Keratinocyte (primary cell): ENCODE measurements at regions not wholly inside any gene's neighbourhood (a gene's known extent, or its start where the extent isn't known, plus 50 kb on each side); places are given as distances from the start of the nearest gene placed in this dataset.
A peak's percentile ranks its signal among the peaks of the same experiment; 100 is the strongest.

ENCODE experiments used
- DNase-seq: peaks from one replicate; pipeline ENCODE4 v3.0.0-alpha.2; 2011; ENCODE audit warnings: low read depth, missing footprints, low spot score
- FAIRE-seq: peaks from 2 replicates; lab custom pipeline; 2011; peaks lifted over from hg19 to GRCh38; lab: Jason Lieb, UNC
- H2AFZ ChIP-seq: 2 replicates; pipeline ENCODE4 v1.6.0; 2012; ENCODE audit warnings: low read length, control low read depth, inconsistent platforms; ENCODE audit not compliant: control insufficient read depth
- H3K27ac ChIP-seq: 2 replicates; pipeline ENCODE4 v1.5.1; 2011; ENCODE audit warnings: low read length; ENCODE audit not compliant: control insufficient read depth, insufficient read depth
- H3K27me3 ChIP-seq: 3 replicates; pipeline ENCODE4 v1.6.0; 2011; ENCODE audit warnings: low read length; ENCODE audit not compliant: control insufficient read depth, insufficient read depth; ENCODE audit errors: extremely low read depth
- H3K36me3 ChIP-seq, 2 experiments: 2 replicates in 1 of 2; 3 replicates in 1 of 2; pipeline ENCODE4 v1.5.1; 2011; ENCODE audit warnings: low read length in 2 of 2, mild to moderate bottlenecking in 1 of 2; ENCODE audit not compliant: control insufficient read depth in 2 of 2, insufficient read depth in 2 of 2; ENCODE audit errors: extremely low read depth in 1 of 2
- H3K4me1 ChIP-seq: 3 replicates; pipeline ENCODE4 v1.5.1; 2011; ENCODE audit warnings: low read length; ENCODE audit not compliant: control insufficient read depth, insufficient read depth; ENCODE audit errors: extremely low read depth
- H3K4me2 ChIP-seq: 3 replicates; pipeline ENCODE4 v1.6.0; 2011; ENCODE audit warnings: low read depth, low read length; ENCODE audit not compliant: control insufficient read depth, insufficient read depth; ENCODE audit errors: extremely low read depth
- H3K4me3 ChIP-seq, 3 experiments: fragments of 200-600 bp in 1 of 3; sonication (generic) in 1 of 3; 2 replicates in 2 of 3; 3 replicates in 1 of 3; pipeline ENCODE4 v1.5.1; 2011 to 2016; ENCODE audit warnings: low read length in 3 of 3, mild to moderate bottlenecking in 3 of 3, control low read depth in 2 of 3, inconsistent platforms in 1 of 3, low read depth in 1 of 3, mixed read lengths in 1 of 3, mixed run types in 1 of 3, moderate library complexity in 1 of 3; ENCODE audit not compliant: control insufficient read depth in 2 of 3, insufficient read depth in 2 of 3; ENCODE audit errors: extremely low read depth in 1 of 3
- H3K79me2 ChIP-seq: 2 replicates; pipeline ENCODE4 v1.6.0; 2012; ENCODE audit warnings: low read length; ENCODE audit not compliant: control insufficient read depth, insufficient read depth
- H3K9ac ChIP-seq: 3 replicates; pipeline ENCODE4 v1.6.0; 2011; ENCODE audit warnings: low read length; ENCODE audit not compliant: control insufficient read depth, insufficient read depth; ENCODE audit errors: extremely low read depth
- H3K9me1 ChIP-seq: 3 replicates; pipeline ENCODE4 v1.6.0; 2011; ENCODE audit warnings: low read length; ENCODE audit not compliant: control insufficient read depth, insufficient read depth; ENCODE audit errors: extremely low read depth
- H3K9me3 ChIP-seq: 2 replicates; pipeline ENCODE4 v1.5.1; 2012; ENCODE audit warnings: low read depth, low read length; ENCODE audit not compliant: control insufficient read depth
- H4K20me1 ChIP-seq: 3 replicates; pipeline ENCODE4 v1.6.0; 2011; ENCODE audit warnings: low read length; ENCODE audit not compliant: control insufficient read depth, insufficient read depth; ENCODE audit errors: extremely low read depth
- CTCF ChIP-seq, 3 experiments: IDR thresholded peaks in 1 of 3; conservative IDR thresholded peaks in 1 of 3; optimal IDR thresholded peaks in 1 of 3; 2 replicates in 2 of 3; 3 replicates in 1 of 3; pipeline versions ENCODE3 to v1.5.1; 2011; ENCODE audit warnings: low read length in 3 of 3, mild to moderate bottlenecking in 3 of 3, moderate library complexity in 2 of 3, control low read depth in 1 of 3, inconsistent platforms in 1 of 3; ENCODE audit not compliant: insufficient read depth in 2 of 3; ENCODE audit errors: extremely low read depth in 1 of 3
- EZH2 ChIP-seq: IDR thresholded peaks from one replicate; pipeline ENCODE4 v1.6.1; 2012; ENCODE audit warnings: inconsistent platforms, mild to moderate bottlenecking, low read length, moderate library complexity
- dilution Hi-C: fragments of 300-500 bp; cut with MboI; formaldehyde crosslinking; loops from one replicate; pipeline ENCODE4 v1.7.0; 2020; ENCODE audit warnings: low sequenced_read_pairs; ENCODE audit not compliant: extremely low pct_ligation_motif_present

DNA sequence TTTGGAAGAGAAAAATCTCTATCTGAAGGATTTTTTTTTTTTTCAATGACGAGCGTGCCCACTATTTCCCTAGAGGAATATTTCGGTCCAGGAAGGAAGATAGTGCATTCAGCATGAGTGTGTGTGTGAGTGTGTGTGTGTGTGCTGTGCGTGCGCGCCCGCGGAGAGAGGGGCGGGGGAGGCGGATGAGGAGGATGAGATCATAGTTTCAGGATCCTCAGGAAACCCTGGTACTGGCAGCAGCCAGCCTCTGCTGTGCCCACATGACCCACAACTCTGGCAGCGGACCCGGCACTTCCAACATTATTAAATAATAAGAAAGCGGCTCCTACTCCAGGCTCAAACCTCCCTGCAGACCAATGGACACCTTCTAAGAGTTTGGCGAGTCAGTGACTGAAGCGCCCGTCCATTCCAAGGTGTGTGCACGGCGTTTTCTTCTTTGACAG, 217.0 kb upstream of the DTNA start:
- FAIRE-seq (no peak), DNase-seq (peak; percentile 1)
- H3K4me2 ChIP-seq: peak overlapping the region; percentile 62
- no peaks in the 10 kb centered on the region for H4K20me1 ChIP-seq
- H3K36me3 ChIP-seq: no peaks in the 10 kb centered on the region
- TF ChIP-seq CTCF (optimal IDR thresholded peaks at IDR 0.05 in 1 of 3, IDR thresholded peaks at IDR 0.05 in 1 of 3, conservative IDR thresholded peaks at IDR 0.05 in 1 of 3; ENCODE audit: extremely low read depth in 1 of 3, insufficient read depth in 2 of 3, low read length in 3 of 3) (no peak), EZH2 (no peak)
- H3K9me3 ChIP-seq: no peaks in the 10 kb centered on the region
- H2AFZ ChIP-seq: peak overlapping the region; percentile 74
- peaks cover 12% of the 10 kb centered on the region for H3K27me3 ChIP-seq
- H3K4me3 ChIP-seq: peak overlapping the region; percentile 28 to 51 (median 33)
- H3K9ac ChIP-seq: no peak overlapping the region
- H3K27ac ChIP-seq: no peak overlapping the region
- H3K79me2 ChIP-seq: no peaks in the 10 kb centered on the region
- H3K4me1 ChIP-seq: no peaks in the 10 kb centered on the region
- H3K9me1 ChIP-seq: no peaks in the 10 kb centered on the region
- dilution Hi-C loops: no loop called here

GRCh38 chr18:34493566-34494358, 216.3 kb upstream of the DTNA start:
- FAIRE-seq: no peak
- no peak overlapping the region for H3K9ac ChIP-seq
- H3K4me2 ChIP-seq: peak overlapping the region; percentile 62

More at GRCh38 chr18:34493566-34494358, 216.3 kb upstream of the DTNA start:
- H3K9me1 ChIP-seq: no peaks in the 10 kb centered on the region
- peak; percentile 66 for TF ChIP-seq EZH2
- TF ChIP-seq CTCF (optimal IDR thresholded peaks at IDR 0.05 in 1 of 3, IDR thresholded peaks at IDR 0.05 in 1 of 3, conservative IDR thresholded peaks at IDR 0.05 in 1 of 3; ENCODE audit: extremely low read depth in 1 of 3, insufficient read depth in 2 of 3, low read length in 3 of 3): no peak
- no peak for DNase-seq
- H3K4me3 ChIP-seq: peak overlapping the region in 2 of 3 experiments; percentile 28 to 51
- H3K27me3 ChIP-seq: peaks cover 12% of the 10 kb centered on the region
- dilution Hi-C loops: no loop called here
- H3K79me2 ChIP-seq: no peaks in the 10 kb centered on the region
- peak overlapping the region; percentile 46 for H2AFZ ChIP-seq
- no peaks in the 10 kb centered on the region for H3K4me1 ChIP-seq
- no peaks in the 10 kb centered on the region for H3K36me3 ChIP-seq
- H4K20me1 ChIP-seq: no peaks in the 10 kb centered on the region
- no peaks in the 10 kb centered on the region for H3K9me3 ChIP-seq
- H3K27ac ChIP-seq: no peak overlapping the region
